NCI-H460 (cell line): ENCODE measurements at regions not wholly inside any gene's neighbourhood (a gene's known extent, or its start where the extent isn't known, plus 50 kb on each side); places are given as distances from the start of the nearest gene placed in this dataset.

Experiments
- DNase-seq: peaks from one replicate; pipeline ENCODE4 v3.0.0-alpha.2; 2016; ENCODE audit warnings: low read depth; ENCODE audit errors: extremely low read depth

DNA sequence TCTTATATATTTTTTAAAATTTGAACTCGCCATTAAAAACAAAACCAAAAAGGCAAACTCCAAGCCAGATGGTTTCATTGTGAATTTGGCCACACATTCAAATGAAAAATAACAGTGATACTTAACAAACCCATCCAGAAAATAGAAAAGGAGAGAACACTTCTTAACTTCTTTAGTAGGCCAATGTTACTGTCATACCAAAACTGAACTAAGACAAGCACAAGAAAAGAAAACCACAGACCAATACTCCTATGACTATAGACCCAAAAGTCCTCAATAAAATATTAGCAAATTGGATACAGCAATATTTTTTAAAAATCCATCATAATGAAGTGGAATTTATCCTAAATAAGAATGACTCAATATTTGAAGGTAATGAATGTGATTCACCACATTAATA lies 73.5 kb upstream of the ALDH1A3 start:
- no peak for DNase-seq

DNA sequence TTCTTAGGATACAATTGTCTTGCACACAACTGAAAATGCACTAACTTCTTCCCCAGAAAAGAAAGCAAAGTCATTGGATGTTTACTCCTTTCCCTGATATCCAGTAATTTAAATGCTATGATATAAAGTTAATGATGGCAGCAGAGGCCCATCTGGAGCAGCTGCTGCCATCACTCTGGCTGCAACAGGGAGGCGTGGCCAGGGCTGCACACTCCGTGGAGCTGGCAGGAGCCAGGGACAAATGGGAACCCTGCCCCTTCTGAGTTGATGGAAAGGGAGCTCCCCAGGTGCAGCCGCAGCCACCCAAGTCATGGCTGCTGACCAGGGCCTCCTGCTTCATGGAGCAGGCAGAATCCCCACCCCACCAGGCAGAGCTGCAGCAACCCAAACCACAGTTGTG lies 72.6 kb upstream of the ALDH1A3 start:
- no peak for DNase-seq

DNA sequence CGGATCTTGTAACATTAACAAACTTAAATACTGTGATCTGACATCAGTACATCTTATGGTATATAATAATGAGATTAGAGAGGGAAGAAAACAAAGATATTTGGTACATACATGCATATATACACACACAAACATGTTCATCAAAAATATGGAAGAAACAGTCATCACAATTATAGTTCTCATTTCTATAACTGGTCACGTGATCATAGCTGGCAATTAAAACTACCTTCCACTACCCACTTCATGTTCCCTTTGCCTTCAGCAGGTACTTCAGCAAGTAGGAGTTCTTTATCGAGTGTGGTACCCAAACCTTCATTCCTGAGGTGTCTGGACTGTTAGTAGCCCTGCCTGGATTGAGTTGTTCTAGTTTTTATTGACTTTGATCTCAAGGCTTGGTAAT lies 70.9 kb upstream of the ALDH1A3 start:
- DNase-seq: no peak

DNA sequence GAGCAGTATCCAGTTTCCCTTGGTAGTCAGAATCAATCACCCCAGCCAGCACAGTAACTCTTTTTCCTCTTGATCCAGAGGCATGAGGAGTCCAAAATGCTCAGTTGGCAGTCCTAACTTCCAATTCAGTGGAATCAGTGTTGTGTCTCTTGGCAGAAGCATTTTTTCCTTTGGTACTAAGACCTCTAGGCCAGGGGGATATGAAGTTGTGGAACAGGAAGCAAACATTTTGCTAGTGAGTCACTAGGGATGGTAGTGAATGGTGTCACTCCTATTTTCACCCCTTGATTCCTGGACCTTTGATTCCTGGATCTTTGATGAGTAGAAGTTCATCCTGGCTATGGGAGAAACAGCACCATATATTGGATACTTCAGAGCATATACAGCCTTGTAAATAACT lies 70.5 kb upstream of the ALDH1A3 start:
- no peak for DNase-seq

DNA sequence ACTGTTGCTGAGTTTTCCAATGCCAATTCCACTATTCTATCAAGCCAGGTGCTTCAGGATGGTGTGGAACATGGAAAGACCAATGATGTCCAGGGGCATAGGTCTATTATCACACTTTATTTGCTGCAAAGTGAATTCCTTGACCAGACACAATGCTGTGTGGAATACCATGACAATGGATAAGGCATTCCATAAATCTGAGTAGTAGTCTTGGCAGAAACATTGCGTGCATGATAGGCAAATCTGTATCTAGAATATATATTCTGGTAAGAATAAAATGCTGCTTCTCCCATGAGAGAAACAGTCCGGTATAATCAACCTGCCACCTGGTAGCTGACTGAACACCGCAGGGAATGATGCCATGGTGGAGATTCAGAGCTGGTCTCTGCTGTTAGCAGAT lies 70.0 kb upstream of the ALDH1A3 start:
- no peak for DNase-seq

DNA sequence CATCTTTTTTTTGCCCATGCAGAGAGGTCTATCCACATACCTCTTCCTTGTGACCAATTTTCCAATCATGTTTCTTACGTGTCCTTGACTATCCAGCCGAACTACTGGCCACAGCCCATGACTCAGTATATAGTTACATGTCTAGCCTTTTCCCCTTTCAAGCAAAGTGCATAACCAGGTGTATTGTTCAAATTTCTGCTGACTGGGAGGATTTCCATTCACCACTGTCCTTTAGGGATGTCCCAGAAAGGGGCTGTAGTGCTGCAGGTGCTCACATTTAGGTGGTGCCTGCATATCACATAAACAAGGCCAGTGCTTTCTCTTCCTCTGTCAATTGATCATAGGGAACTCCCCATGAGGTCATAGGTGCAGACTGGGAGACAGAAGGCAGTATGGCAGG lies 69.4 kb upstream of the ALDH1A3 start:
- no peak for DNase-seq

DNA sequence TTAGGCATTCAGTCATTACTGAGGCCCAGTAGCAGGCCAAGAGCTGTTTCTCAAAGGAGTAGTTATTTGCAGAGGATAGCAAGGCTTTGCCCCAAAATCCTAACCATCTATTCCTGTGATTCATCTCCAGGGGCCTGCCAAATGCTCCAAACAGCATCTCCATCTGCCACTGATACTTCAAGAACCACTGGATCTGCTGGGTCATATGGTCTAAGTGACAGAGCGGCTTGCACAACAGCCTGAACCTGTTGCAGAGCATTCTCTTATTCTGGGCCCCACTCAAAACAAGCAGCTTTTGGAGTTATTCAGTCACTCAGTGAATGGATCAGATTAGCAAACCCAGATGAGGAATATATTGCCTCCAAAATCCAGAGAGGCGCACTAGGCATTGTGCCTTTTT lies 68.8 kb upstream of the ALDH1A3 start:
- DNase-seq: no peak

DNA sequence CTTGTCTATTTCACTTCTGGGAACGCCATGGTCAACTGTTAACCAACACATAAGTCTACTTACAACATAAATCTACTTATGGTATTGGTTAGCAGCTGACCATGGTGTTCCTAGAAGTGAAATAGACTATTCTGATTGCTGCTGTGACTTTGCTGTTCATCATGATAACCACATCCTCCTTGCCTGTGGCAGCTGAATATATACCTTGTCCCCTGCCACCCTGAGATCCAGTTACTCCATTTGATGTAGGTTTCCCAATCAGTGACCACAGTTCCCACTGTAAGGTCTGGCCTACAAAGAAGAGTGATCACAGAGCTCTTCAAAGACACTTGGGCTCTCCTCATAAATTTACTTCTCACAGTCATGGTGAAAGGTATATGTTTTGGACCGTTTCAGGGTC lies 66.8 kb upstream of the ALDH1A3 start:
- DNase-seq: no peak

DNA sequence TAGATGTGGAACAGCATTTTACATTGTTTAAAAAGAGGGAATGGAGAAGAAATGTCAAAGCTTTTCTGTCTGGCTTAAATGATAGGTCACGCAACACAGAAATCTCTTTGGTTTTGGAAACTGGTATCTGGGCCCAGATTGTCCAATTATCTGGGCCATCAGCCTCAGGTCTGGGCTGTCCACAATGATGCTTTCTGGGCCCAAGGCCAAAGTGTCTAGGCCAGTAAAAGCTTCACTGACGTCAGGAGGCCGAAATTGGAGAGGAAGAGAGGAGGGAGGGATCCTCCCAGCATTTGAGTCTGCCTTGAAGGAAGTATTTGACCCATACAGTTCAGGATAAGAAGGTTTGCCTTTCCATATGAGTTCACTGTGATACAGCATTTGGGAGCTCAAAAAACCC lies 60.7 kb upstream of the ALDH1A3 start:
- DNase-seq: no peak

DNA sequence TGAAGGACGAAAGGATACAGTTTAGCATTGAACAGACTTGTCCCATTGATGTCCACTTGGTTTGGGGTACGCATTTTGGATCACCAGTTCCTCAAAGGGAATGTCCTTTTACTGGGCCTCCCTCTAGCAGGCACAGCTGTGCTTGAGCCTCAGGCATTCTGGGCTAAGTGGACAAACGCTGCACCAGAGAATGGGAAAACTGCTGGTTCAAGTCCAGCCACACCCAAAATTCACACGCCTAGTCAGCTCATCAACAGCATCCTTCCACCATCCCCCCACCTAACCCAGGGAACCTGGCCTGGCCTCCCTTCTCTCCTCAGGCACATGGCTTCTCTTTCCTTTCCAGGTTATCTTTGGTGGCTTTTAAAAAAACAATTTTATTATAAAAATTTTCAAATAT lies 59.1 kb upstream of the ALDH1A3 start:
- DNase-seq: no peak

DNA sequence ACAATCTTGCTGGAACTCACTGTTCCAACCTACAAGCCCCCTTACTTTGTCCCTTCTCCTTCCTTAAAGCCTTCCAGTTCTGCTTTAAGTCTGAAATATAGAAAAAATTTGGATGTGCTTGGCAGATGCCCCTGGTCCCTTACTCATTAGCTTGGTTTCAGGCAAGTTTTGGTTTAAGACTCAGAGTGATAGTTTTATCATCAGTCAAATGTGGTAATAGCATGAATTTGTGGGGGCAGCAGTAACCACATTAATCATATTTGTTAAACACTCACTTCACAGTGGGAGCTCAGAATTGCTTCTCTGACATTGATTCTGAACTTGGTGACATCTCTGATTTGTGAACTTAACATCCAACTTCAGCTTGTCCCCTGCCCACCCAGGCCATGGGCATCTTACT lies 58.3 kb upstream of the ALDH1A3 start:
- no peak for DNase-seq

DNA sequence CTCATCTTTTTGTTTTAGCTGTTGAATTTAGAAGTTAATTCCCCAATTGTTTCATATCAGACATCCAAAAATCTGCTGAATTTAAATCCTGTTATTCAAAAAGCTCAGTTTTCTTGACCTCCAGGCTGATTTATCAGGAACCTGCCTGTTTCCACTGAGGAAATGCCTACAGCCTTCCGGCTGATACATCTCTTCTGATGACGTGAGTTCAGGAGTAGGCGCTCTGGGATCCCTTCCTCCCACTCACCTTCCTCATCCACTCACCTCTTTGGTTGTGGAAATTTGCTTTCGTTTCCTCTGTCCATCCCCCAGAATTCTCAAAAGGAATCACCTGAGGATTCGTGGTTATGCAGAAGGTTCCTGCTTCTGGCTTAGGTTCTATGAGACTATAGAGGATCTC lies 55.4 kb upstream of the ALDH1A3 start:
- no peak for DNase-seq

DNA sequence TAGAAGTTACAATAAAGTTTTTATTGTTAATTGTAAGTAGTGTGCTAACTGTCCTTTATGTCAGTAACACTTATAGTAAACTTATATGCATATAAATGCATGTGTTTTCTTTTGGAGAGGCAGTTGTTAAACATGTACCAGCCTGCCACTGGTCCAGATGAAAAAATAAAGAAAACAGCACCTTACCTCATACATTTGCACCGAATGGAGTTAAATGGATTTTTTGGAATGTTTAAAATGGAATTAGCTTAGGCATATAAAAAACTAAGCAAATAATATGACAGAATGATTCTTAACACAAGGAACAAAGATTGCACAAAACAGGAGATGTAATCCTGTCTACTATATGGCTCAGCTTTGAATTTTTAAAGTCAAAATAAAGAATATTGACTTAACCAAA lies 50.2 kb upstream of the ALDH1A3 start:
- DNase-seq: no peak
